Activated naive CD4-positive, alpha-beta T cell treated with anti-CD3 and anti-CD28 coated beads, Interleukin-2, amount 50 U/mL, for 72 hours (primary cell): ENCODE measurements at regions not wholly inside any gene's neighbourhood (a gene's known extent, or its start where the extent isn't known, plus 50 kb on each side); places are given as distances from the start of the nearest gene placed in this dataset.
A peak's percentile ranks its signal among the peaks of the same experiment; 100 is the strongest.
"Not testable (repeated sequence)": the region's sequence is repeated elsewhere in the genome, so short reads cannot be mapped to it uniquely, and the experiment has no call there.

ENCODE experiments used
- ATAC-seq, 2 donors: fragments of 150-1000 bp; cut with Tn5 transposase; 2 replicates each; pipeline ENCODE4 v1.10.0; 2021; ENCODE audit warnings: mild to moderate bottlenecking in 2 of 2, moderate library complexity in 2 of 2
- DNase-seq, 2 donors: peaks; one replicate each; pipeline ENCODE4 v3.0.0; 2021 to 2022; ENCODE audit warnings: low spot score in 2 of 2
- H3K27ac Mint-ChIP-seq, 2 donors: one replicate each; pipeline ENCODE4 v1.8.0; 2022; ENCODE audit warnings: mild to moderate bottlenecking in 2 of 2, mixed read lengths in 2 of 2
- H3K36me3 Mint-ChIP-seq, 2 donors: one replicate each; pipeline ENCODE4 v1.8.0; 2022; ENCODE audit warnings: mixed read lengths in 2 of 2
- H3K9me3 Mint-ChIP-seq, 2 donors: one replicate each; pipeline ENCODE4 v1.8.0; 2022; ENCODE audit warnings: mixed read lengths in 2 of 2

DNA sequence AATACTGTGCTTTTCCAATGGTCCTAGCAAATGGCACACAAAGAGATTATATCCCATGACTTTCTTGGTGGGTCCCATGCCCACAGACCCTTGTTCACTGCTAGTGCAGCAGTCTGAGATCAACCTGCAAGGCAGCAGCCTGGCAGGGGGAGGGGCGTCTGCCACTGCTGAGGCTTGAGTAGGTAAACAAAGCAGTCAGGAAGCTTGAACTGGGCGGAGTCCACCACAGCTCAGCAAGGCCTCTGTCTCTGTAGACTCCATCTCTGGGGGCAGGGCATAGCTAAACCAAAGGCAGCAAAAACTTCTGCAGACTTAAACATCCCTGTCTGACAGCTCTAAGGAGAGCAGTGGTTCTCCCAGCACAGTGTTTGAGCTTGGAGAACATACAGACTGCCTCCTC, 82.9 kb downstream of the ZNF737 start:
- DNase-seq: no peak
- ATAC-seq: no peak
- no peak overlapping the region for H3K27ac Mint-ChIP-seq
- peaks cover 49 to 55% of the 10 kb centered on the region in 2 donors for H3K9me3 Mint-ChIP-seq
- peaks cover 70 to 76% of the 10 kb centered on the region in 2 donors for H3K36me3 Mint-ChIP-seq

- no peak for DNase-seq
- Mint-ChIP-seq H3K36me3 (peaks cover 70 to 78% of the 10 kb centered on the region in 2 donors), H3K27ac (no peak overlapping the region), H3K9me3 (peaks cover 56 to 60% of the 10 kb centered on the region in 2 donors)
- no peak for ATAC-seq
These were observed 83.8 kb downstream of the ZNF737 start for GRCh38 chr19:20481736-20482135.

GRCh38 chr19:20479483-20479882, 86.1 kb downstream of the ZNF737 start:
- peaks cover 55 to 64% of the 10 kb centered on the region in 2 donors for H3K9me3 Mint-ChIP-seq
- DNase-seq (no peak), ATAC-seq (no peak)
- H3K27ac Mint-ChIP-seq: no peak overlapping the region
- H3K36me3 Mint-ChIP-seq: peaks cover 73 to 78% of the 10 kb centered on the region in 2 donors

DNA sequence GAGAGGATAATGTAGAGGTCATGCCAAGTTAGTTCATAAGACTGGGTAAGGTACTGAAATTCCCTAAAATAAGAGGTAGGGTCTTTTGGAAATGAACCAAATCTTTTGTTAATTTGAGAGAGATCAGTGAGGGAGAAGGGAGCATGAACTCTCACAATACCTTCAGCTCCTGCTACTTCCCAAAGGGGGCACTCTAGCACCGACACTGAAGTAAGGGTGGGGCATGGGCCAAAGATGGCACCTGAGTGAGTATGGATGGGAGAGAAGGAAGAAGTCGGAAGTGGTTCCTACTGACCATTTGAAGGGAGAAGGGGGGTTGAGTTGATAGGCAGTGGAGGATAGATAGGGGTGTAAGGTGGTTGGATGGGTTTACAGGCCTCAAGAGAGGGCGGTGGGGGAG, 86.6 kb downstream of the ZNF737 start:
- ATAC-seq (no peak), DNase-seq (no peak)
- peaks cover 57 to 60% of the 10 kb centered on the region in 2 donors for H3K9me3 Mint-ChIP-seq
- H3K27ac Mint-ChIP-seq: no peak overlapping the region
- H3K36me3 Mint-ChIP-seq: peaks cover 74 to 78% of the 10 kb centered on the region in 2 donors

DNA sequence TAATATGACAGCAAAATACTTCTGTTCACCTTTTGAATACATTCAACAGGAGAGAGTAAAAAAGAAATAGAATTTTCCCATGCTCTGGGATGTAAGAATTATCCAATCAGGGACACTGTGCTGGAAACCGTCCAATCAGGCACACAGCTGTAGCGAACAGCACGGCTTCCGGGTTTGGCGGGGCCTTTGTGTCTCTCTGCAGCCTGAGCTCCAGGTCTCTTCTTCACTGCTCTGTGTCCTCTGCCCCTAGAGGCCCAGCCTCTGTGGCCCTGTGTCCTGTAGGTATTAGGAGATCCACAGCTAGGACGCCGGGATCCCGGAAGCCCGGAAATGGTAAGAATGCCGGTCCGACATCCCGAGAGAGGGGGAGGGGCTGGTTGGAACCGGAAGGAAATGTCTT, 92.7 kb downstream of the ZNF737 start:
- Mint-ChIP-seq H3K36me3 (peaks cover 40 to 47% of the 10 kb centered on the region in 2 donors), H3K9me3 (peaks cover 34 to 45% of the 10 kb centered on the region in 2 donors), H3K27ac (no peak overlapping the region)
- DNase-seq (no peak), ATAC-seq (no peak)

- no peak for DNase-seq
- peaks cover 20 to 31% of the 10 kb centered on the region in 2 donors for H3K9me3 Mint-ChIP-seq
- H3K27ac Mint-ChIP-seq: no peak overlapping the region
- peaks cover 26 to 32% of the 10 kb centered on the region in 2 donors for H3K36me3 Mint-ChIP-seq
- no peak for ATAC-seq
These were observed 94.2 kb downstream of the ZNF737 start for GRCh38 chr19:20471431-20471830.

DNA sequence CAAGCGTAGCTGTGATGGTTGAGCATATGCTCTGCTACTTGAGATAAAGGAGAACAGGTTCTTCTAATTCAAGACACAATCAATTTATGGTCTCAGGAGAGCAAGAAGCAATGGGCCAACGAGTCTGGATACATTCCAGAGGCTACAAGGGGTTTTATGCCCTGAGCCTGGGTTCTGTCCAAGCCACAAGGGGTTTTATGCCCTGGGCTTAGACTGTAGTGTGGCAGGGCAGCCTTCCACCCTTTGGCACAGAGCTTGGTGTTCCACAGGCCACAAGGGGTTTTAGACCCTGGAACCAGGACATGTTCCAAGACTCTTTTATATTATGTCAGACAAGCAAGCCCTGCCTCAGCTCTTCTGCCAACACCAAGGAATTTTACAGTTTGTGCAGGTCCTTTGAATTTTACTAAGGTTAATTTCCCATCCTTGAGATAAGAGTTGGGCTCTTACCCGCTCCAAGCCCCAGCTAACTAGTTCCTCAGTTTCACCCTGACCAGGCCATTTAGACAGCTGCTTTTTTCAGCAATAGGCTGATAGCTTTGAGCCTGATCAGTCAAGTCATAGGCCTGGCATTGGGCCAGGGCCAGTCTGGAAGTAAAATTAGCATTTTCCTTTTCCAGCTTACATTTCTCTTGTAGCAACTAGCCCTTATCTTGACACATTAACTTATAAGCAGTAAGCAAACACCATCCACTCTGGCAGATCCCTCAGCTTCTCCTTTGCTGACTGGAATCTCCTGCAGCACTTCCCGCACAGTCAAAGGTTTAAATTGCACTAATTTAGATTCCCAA, 95.0 kb downstream of the ZNF737 start:
- DNase-seq: no peak
- Mint-ChIP-seq H3K27ac (no peak overlapping the region), H3K36me3 (peaks cover 17 to 24% of the 10 kb centered on the region in 2 donors), H3K9me3 (peaks cover 11 to 22% of the 10 kb centered on the region in 2 donors)
- ATAC-seq: no peak

- H3K27ac Mint-ChIP-seq, DNase-seq, H3K36me3 Mint-ChIP-seq, ATAC-seq: not testable (repeated sequence)
- peaks cover 0 to 15% of the 10 kb centered on the region in 2 donors for H3K9me3 Mint-ChIP-seq
These were observed 99.0 kb downstream of the ZNF737 start for GRCh38 chr19:20466638-20466990.

DNA sequence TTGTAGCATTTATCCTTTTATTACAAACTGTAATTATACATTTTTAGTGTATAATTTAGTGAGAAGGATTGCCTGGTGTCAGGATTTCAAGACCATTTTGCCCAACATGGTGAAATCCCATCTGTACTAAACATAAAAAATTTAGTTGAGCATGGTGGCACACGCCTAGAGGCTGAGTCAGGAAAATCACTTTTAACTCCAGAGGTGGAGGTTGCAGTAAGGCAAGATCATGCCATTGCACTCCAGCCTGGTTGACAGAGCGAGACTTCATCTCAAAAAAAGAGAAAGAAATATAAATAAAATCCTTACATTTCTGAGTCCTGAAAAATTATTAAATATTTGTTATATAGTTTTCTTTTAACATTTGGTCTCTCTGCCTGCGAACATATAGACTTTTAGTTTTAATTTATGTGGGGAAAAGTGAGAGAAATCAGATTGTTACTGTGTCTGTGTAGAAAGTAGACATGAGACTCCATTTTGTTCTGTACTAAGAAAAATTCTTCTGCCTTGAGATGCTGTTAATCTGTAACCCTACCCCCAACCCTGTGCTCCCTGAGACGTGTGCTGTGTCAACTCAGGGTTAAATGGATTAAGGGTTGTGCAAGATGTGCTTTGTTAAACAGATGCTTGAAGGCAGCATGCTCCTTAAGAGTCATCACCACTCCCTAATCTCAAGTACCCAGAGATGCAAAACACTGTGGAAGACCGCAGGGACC, 99.5 kb downstream of the ZNF737 start:
- not testable (repeated sequence) for ATAC-seq, H3K36me3 Mint-ChIP-seq, DNase-seq, H3K27ac Mint-ChIP-seq
- peaks cover 0 to 13% of the 10 kb centered on the region in 2 donors for H3K9me3 Mint-ChIP-seq

DNA sequence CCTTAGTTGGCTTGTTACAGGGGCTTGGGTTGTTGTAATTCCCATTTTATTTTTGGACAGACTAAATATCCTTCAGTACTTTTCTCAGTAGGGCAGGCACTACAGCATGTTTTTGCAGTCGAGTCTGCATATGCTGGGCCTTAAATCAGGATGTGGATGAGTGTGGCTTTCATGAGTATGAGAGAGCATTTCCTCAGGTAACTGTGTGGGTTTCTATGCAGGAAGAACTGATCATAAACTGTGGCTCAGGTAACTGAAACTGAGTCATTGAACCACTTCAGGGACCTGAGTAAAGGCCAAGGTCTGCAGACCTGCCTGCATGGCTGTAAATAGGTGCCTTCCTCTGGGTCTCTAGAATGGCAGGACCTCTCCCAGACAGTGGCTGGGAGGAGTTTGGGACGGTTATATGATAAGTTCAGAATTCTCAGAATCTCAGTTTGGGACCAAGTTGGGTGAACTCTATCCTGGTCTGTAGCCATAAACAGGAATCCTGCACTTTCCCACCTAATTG, 112.1 kb downstream of the ZNF737 start:
- H3K36me3 Mint-ChIP-seq: no peaks in the 10 kb centered on the region
- ATAC-seq: peak; percentile 34 to 85
- no peaks in the 10 kb centered on the region for H3K9me3 Mint-ChIP-seq
- peak overlapping the region in 1 of 2 donors; percentile 60 for H3K27ac Mint-ChIP-seq
- DNase-seq: no peak

GRCh38 chr19:20444202-20444885, 121.2 kb downstream of the ZNF737 start:
- ATAC-seq: peak; percentile 40 to 59
- peaks cover 0 to 13% of the 10 kb centered on the region in 2 donors for H3K36me3 Mint-ChIP-seq
- no peak overlapping the region for H3K27ac Mint-ChIP-seq
- H3K9me3 Mint-ChIP-seq: peaks cover 5 to 17% of the 10 kb centered on the region in 2 donors
- DNase-seq: no peak

- not testable (repeated sequence) for H3K27ac Mint-ChIP-seq, ATAC-seq, H3K9me3 Mint-ChIP-seq, DNase-seq, H3K36me3 Mint-ChIP-seq
These were observed 133.2 kb downstream of the ZNF737 start for GRCh38 chr19:20432266-20432842.

- DNase-seq (no peak), ATAC-seq (no peak)
- Mint-ChIP-seq H3K36me3 (peaks cover 0 to 4% of the 10 kb centered on the region in 2 donors), H3K9me3 (peaks cover 0 to 5% of the 10 kb centered on the region in 2 donors), H3K27ac (no peak overlapping the region)
These were observed 133.8 kb downstream of the ZNF737 start for GRCh38 chr19:20431826-20432225.

- DNase-seq (peak; percentile 35 to 69), ATAC-seq (peak in 1 of 2 donors; percentile 19)
- H3K36me3 Mint-ChIP-seq: peaks cover 36 to 59% of the 10 kb centered on the region in 2 donors
- H3K27ac Mint-ChIP-seq: peak overlapping the region; percentile 100
- H3K9me3 Mint-ChIP-seq: peaks cover 0 to 6% of the 10 kb centered on the region in 2 donors
These were observed 142.0 kb downstream of the ZNF737 start for GRCh38 chr19:20423381-20424197.

DNA sequence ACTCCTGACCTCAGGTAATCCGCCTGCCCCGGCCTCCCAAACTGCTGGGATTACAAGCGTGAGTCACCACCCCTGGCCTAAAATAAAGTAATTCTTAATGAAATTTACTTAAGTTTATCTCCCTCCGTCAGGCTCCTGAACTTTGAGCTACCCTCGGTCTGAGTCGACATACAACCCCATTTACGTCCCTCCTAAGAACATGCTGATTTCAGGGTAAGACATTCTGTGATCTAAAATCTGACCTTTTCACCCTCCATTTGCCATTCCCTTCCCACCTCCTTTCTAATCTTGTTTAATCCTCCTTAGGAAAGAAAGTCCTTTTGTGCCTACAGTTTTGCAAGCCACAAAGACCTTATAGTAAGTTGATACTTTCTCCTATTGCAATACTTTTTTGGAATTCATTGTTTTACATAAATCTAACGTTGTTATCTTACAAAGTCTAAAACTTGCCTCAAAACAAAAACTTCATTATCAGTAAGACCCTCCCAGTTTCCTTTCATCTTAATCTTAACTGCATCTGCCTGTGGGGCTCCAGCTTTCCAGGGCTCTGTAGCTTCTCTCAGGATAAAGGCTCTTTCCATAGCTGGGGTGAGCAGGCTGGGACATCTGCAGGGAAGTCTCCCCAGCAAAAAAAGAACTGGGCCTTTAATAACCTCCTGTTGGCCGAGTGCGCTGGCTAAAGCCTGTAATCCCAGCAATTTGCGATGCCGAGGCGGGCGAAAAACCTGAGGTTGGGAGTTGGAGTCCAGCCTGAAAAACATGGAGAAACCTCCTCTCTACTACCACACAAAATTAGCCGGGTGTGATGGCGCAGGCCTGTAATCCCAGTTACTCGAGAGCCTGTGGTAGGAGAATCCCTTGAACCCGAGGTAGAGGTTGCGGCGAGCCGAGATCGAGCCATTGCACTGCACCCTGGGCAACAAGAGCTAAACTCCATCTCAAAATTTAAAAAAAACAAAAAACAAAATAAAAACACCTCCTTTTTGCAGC, 143.1 kb downstream of the ZNF737 start:
- no peak for DNase-seq
- Mint-ChIP-seq H3K27ac (peak overlapping the region in 1 of 2 donors; percentile 57), H3K36me3 (peaks cover 36 to 67% of the 10 kb centered on the region in 2 donors), H3K9me3 (peaks cover 0 to 6% of the 10 kb centered on the region in 2 donors)
- no peak for ATAC-seq
